Astrocyte of the spinal cord (primary cell): ENCODE measurements at regions not wholly inside any gene's neighbourhood (a gene's known extent, or its start where the extent isn't known, plus 50 kb on each side); places are given as distances from the start of the nearest gene placed in this dataset.

Source experiments
- DNase-seq: peaks from one replicate; pipeline ENCODE4 v3.0.0; 2011; ENCODE audit warnings: low read depth, low spot score
- H3K4me3 ChIP-seq: 2 replicates; pipeline ENCODE4 v1.5.1; 2011; ENCODE audit warnings: low read depth, mild to moderate bottlenecking, low read length, moderate library complexity
- in situ Hi-C: cut with HindIII; loops from 2 replicates; pipeline ENCODE4 v1.10.0; 2017; ENCODE audit warnings: low sequenced_read_pairs
- TF ChIP-seq, protein P1 (sequence below): IDR thresholded peaks from 2 replicates; pipeline ENCODE4 v1.5.1; 2012; ENCODE audit warnings: low read depth, mild to moderate bottlenecking, low read length, inconsistent platforms

DNA sequence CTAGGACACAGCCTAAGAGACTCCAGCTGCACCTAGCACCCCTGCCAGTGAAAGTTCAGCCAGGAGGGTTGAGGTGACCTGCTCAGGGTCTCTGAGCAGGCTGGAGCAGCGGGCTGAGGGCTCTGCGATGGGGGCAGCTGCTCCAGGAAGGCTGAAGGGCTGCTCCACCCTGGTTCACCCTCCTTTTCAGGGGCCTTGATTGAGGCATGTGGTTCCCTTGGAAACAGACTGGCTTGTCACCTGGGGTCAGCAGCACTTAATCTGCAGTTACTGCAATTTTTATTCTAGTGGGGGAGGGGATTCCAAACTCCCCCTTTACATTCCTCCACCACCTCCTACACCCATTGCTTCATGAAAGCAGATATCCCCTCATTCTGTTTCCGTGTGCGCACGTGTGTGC, 85.3 kb upstream of the UNC5B start:
- TF ChIP-seq, protein P1, sequence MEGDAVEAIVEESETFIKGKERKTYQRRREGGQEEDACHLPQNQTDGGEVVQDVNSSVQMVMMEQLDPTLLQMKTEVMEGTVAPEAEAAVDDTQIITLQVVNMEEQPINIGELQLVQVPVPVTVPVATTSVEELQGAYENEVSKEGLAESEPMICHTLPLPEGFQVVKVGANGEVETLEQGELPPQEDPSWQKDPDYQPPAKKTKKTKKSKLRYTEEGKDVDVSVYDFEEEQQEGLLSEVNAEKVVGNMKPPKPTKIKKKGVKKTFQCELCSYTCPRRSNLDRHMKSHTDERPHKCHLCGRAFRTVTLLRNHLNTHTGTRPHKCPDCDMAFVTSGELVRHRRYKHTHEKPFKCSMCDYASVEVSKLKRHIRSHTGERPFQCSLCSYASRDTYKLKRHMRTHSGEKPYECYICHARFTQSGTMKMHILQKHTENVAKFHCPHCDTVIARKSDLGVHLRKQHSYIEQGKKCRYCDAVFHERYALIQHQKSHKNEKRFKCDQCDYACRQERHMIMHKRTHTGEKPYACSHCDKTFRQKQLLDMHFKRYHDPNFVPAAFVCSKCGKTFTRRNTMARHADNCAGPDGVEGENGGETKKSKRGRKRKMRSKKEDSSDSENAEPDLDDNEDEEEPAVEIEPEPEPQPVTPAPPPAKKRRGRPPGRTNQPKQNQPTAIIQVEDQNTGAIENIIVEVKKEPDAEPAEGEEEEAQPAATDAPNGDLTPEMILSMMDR: no peak
- in situ Hi-C loops: no loop called here
- no peak for DNase-seq
- no peak overlapping the region for H3K4me3 ChIP-seq

GRCh38 chr10:71127773-71128172, 84.6 kb upstream of the UNC5B start:
- TF ChIP-seq, protein P1: no peak
- no peak overlapping the region for H3K4me3 ChIP-seq
- in situ Hi-C loops: no loop called here
- no peak for DNase-seq

DNA sequence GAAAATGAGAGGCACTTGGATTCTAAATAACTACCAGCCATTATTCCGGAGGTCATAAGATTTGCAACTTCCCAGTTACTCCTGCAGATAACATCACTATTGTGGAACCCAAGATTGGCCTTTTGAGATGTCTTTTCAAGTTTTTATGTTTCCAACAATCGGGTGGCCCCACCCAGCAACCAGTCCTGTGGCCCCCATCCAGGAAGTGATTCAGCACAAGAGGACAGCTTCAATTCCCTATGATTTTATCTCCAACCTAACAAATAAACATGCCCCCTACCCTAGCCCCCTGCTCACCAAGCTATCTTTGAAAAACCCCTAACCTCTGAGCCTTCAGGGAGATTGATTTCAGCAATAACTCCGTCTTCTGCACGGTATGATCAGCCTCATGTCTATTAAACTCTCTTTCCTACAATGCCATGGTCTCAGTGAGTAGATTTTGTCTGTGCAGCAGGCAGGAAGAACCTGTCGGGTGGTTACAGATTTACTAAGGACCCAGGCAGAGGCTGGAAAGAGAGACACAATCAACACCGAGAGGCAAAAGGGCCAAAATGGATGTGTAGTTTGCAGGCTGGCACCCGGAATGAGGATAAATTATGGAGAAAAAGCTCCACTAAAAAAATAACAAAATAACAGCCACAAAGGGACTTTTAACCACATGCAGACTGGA, 83.9 kb upstream of the UNC5B start:
- no peak for DNase-seq
- H3K4me3 ChIP-seq: no peak overlapping the region
- in situ Hi-C loops: no loop called here
- TF ChIP-seq, protein P1: no peak

- no peak for DNase-seq
- H3K4me3 ChIP-seq: no peak overlapping the region
- TF ChIP-seq, protein P1: no peak
- in situ Hi-C loops: no loop called here
Observed at GRCh38 chr10:71131096-71131495, 81.3 kb upstream of the UNC5B start.

DNA sequence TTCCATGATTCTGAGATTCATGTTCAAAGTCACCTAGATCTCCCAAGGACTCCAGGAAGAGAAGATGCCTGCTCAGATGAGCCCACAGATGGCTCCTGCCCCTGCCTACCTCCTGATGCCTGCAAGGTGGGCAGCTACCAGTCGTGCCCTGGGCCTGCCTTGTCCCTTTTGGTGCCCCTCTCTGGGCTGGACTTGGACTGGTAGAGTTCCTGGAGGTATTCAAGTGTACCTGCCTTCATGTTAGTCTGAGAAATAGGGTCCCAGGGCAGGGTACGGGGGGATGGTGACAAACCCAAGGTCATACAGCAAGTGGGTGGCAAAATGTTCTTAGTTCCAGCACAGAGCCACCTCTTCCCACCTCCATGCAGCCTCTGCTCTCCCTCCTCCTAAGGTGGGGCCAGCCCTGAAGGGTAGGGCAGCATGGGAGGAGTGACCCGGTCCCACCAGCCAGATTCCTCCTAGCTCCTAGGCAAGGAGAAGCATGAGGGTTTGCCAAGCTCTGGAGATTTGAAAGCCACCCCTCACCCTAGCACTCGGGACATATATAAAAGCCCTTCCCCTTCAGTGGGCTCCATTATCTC, 80.8 kb upstream of the UNC5B start:
- TF ChIP-seq, protein P1: no peak
- in situ Hi-C loops: no loop called here
- H3K4me3 ChIP-seq: no peak overlapping the region
- DNase-seq: no peak

DNA sequence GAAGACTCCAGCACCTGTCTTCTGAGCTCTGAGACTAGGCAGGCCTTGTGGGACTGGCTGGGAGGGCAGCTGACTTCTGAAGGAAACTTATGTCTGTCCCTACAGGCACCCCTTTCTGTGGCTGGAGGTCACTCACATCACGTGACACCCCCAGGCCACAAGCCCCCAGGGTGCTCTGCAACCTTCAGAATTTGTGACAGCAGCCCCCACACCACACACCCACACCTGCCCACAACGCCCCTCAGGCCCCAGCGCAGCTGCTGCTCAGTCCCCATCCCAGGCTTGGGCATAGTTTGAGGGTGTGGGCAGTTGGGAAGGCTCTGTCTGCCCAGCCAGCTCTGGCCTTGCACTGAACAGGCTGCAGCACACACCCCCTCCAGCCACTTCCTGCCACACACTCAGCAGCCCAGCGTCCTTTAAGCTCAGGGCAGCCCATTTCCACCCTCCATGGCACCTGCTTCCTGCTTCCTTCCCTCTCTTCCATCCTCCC, 80.0 kb upstream of the UNC5B start:
- TF ChIP-seq, protein P1: no peak
- no peak overlapping the region for H3K4me3 ChIP-seq
- DNase-seq: no peak
- in situ Hi-C loops: no loop called here
